Breast epithelium (tissue), 3 donors: ENCODE measurements at regions not wholly inside any gene's neighbourhood (a gene's known extent, or its start where the extent isn't known, plus 50 kb on each side); places are given as distances from the start of the nearest gene placed in this dataset.

Experiments used
- POLR2A ChIP-seq: fragments of 450-650 bp; IDR thresholded peaks from one replicate; pipeline ENCODE4 v1.6.1; 2016; ENCODE audit warnings: antibody characterized with exemption, mild to moderate bottlenecking, moderate library complexity
- POLR2AphosphoS5 ChIP-seq, 3 donors: sonication (generic); formaldehyde crosslinking; IDR thresholded peaks; one replicate each; pipeline ENCODE4 v1.6.1; 2017; ENCODE audit warnings: antibody characterized with exemption in 3 of 3
- TF ChIP-seq, protein P1 (sequence below), 3 donors: fragments of 450-650 bp; IDR thresholded peaks; one replicate each; pipeline ENCODE4 v1.5.1; 2016 to 2017; ENCODE audit warnings: antibody characterized with exemption in 3 of 3, mild to moderate bottlenecking in 3 of 3, moderate library complexity in 3 of 3

DNA sequence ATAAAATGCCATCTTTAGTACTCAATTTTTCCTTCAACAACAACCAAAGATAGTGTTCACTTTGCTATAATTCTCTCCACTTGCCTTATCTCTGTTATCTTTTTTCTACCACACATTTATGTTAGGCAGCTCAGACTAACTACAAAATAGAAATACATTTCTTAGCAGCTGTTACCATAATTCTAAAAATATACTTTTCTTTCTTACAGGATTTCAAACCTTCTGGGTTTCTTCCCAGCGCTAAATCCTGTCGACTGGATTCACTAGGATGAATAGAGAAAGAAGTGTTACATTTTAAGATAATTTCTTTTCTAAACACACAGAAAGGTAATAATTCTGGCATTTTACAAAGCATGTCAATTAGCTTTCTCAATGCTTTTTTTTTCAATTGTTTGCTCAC is 105.5 kb upstream of the GK2 start:
- TF ChIP-seq, protein P1, sequence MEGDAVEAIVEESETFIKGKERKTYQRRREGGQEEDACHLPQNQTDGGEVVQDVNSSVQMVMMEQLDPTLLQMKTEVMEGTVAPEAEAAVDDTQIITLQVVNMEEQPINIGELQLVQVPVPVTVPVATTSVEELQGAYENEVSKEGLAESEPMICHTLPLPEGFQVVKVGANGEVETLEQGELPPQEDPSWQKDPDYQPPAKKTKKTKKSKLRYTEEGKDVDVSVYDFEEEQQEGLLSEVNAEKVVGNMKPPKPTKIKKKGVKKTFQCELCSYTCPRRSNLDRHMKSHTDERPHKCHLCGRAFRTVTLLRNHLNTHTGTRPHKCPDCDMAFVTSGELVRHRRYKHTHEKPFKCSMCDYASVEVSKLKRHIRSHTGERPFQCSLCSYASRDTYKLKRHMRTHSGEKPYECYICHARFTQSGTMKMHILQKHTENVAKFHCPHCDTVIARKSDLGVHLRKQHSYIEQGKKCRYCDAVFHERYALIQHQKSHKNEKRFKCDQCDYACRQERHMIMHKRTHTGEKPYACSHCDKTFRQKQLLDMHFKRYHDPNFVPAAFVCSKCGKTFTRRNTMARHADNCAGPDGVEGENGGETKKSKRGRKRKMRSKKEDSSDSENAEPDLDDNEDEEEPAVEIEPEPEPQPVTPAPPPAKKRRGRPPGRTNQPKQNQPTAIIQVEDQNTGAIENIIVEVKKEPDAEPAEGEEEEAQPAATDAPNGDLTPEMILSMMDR (IDR thresholded peaks at IDR 0.05), result no peak
- TF ChIP-seq POLR2A, result no peak
- TF ChIP-seq POLR2AphosphoS5 (IDR thresholded peaks at IDR 0.05), result no peak
